GM19035 (cell line): ENCODE measurements at regions not wholly inside any gene's neighbourhood (a gene's known extent, or its start where the extent isn't known, plus 50 kb on each side); places are given as distances from the start of the nearest gene placed in this dataset.

Experiments used
- ATAC-seq: cut with Tn5 transposase; IDR thresholded peaks from one replicate; pipeline ENCODE4 v1.9.1; 2021; ENCODE audit not compliant: unreplicated experiment

DNA sequence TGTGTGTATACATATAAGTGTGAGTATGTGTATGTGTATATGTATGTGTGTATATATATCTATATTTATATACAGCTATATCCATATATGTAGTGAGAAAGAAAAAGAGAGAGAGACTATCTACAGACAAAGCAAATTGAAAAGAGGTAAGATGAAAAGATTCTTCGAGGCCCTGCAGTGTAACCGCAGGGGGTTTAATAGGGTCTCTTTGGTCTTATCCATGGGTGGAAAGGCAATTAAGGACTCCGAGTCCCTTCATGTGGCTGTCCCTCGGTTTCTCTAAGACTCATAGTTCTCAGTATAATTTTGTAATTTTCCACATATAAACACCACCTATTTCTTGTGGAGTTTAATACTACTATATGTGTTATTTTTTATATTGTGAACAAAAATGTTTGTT, 50.6 kb upstream of the JAZF1 start:
- no peak for ATAC-seq

GRCh38 chr7:28236560-28236959, 56.0 kb upstream of the JAZF1 start:
- ATAC-seq: no peak

DNA sequence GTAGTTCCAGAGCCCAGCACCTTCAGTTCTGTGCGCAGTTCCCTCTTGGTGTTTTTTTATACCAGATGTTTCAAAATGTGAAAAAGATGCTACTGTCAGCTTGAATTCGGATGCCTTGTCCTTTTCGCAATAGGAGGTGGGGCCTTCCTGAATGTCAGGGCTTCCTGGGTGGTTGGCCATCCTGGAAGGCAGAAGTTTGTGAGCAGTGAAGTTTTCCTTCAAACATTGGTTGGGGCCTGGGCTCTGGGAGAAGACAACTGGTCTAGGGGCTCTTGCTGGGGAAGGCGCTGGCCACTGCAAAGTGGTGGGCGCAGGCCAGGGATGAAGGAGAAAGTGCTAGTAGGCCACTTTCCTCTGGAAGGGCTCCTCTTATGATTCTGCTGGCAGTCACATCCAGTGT, 56.8 kb upstream of the JAZF1 start:
- no peak for ATAC-seq

GRCh38 chr7:28239823-28240204, 59.2 kb upstream of the JAZF1 start:
- ATAC-seq: no peak

- no peak for ATAC-seq
Measured at GRCh38 chr7:28240481-28240880, 59.9 kb upstream of the JAZF1 start.

DNA sequence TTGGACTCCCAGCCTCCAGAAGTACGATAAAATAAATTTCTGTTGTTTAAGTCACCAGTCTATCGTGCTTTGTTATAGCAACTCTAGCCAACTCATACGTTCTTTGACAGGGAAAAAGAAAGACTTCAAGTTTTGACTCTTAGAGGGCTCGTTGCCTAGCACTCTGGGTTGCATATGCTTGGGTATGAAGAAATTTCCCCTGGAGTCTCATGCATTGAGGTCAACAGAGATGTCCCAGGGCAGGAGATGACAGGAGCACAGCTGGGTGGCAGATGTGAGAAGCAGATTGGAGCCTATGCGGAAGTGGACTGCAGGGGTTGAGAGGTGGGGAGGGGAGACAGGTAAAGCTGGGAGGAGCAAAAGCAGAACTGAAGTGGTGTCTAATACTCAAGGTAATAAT, 63.3 kb upstream of the JAZF1 start:
- ATAC-seq: no peak

DNA sequence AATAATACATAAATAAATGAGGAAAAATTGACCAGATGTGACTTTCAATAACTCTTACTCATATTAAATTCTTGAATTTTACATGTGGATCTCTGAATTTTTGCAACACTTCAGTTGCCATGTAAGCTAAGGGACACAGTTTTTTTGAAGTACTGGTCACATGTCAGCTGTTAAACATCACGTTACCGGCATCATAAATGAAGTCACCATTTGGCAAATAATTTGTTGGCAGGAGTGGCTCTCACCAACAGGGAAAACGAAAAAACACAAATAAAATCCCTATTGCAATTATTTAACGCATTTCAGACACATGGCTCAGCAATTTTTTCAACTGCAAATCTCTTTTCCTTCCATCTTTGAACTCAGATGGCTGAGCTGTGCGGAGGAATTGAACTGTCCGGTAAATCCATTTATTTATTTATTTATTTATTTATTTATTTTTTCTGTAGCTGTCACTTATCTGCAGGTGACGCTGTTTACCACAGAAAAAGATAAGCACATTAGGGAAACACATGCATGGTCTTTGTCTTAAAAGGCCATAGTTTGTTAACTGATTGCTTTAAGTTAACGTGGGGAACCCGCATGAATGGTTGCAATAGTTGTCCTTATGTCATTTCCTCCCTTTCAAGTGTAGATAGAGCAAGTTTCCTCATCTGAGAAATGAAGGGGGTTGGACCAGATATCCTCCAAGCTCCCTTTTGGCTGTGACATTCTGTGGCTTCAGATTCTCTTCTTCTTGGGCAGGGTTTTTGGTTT, 64.7 kb upstream of the JAZF1 start:
- no peak for ATAC-seq

- ATAC-seq: no peak
Measured at GRCh38 chr7:28246921-28247461, 66.4 kb upstream of the JAZF1 start.

GRCh38 chr7:28258240-28258639, 77.6 kb upstream of the JAZF1 start:
- no peak for ATAC-seq

DNA sequence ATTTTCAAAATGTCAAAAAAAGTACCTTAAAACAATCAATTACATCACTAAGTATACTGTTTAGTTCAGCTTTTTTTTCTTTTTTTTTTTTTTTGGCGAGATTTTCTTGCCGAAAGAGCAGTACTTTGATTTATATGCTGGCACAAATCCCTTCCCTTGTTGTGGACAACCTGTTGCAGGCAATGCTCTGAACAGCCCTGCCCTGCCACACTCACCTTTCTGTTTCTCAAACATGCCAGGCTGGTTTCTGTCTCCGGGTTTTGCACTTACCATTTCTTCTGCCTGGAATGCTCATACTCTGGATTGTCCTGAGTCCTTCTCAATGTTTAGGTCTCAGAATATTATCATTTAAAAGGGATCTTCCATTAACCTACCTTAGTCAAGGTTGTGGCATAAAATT, 80.4 kb upstream of the JAZF1 start:
- ATAC-seq: no peak

DNA sequence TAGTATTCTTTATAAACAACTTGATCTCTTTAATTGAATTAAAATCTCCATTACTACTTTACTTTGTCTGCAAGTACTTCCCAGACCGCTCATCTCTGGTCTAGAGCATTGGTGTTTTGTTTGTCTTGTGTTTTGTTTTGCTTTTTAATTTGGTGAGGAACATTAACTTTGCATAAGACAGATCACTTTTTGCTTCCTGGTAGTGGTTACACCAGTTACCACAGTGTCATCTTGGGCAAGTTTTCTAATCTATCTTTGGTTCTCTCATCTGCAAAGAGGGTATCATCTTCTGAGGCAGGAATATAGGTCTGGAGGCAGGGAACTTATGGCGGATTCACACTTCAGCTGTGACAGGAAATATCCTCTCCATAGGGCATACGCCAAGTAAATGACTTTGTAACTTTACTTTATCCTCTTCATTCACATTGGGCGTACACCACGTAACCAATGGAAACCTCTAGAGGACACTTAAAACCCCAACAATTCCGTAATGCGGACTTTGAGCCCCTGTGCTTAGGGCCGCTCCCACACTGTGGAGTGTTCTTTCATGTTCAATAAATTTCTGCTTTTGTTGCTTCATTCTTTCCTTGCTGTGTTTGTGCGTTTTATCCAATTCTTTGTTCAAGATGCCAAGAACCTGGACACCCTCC, 83.2 kb upstream of the JAZF1 start:
- no peak for ATAC-seq

GRCh38 chr7:28266402-28266801, 85.8 kb upstream of the JAZF1 start:
- ATAC-seq: no peak

- no peak for ATAC-seq
Measured at GRCh38 chr7:28267012-28267411, 86.4 kb upstream of the JAZF1 start.

DNA sequence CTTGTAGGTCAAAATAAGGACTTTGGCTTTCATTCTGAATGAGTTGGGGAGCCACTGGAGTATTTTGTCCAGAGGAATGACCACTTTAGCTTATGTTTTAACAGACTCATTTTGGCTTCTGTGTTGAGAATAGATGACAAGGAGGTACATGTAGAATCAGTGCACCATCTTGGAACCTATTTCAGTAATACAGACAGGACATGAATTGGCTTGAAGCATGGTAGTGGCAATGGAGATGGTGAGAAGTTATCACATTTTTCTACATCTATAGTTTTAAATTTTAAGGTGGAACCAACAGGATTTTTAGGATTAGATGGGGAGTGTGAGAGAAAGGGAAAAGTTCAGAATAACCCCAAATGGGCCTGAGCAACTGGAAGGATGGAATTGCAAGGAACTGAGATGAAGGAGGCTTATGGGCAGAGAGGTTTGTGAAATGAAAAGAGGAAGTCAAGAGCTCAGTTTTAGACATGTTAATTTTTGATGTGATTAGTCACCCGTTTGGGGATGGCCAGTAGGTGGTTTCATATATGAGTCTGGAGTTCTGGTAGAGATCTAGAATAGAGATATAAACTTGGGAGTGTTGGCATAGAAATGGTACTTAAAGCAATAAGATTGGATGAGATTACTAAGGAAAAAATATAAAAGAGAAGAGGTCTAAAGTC, 89.2 kb upstream of the JAZF1 start:
- no peak for ATAC-seq

DNA sequence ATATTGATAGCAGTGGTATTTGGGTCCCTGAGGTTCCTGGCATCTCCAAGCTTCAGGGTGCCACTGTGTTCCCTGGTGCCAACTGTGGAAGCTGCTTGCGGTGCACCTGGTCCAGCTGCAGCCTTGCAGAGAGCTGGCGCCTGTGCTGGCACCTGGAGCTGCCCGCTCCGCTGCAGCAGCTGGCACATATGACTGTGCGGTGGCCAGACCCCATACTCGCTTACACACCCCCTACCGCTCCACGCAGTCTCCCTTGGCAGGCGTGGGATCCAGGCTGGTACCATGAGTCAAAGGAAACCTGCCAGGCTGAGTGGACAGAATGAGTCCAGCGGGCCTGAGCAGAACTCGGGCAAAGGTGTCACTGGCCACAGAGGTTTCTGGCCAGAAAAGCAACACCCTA, 89.9 kb upstream of the JAZF1 start:
- ATAC-seq: no peak

DNA sequence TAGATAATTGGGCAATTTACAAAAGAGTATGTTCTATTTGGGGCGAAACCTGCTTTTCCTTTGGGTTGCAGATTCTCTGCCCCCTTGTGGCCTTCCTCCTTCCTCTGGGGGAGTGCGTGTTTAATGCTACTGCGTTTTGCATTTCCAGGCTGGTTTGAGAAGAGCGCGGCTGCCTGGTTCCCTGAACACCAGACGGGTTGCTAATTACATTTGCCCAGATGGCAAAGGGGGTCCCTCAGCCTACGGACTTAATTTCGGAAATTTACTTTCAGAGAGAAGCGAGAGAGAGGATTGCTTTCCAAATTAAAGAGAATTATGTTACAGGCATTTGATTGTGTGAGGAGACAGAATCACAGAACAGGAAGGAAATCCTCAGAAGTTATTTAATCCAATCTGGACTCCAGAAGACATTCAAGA, 91.9 kb upstream of the JAZF1 start:
- ATAC-seq: no peak

- ATAC-seq: no peak
Measured at GRCh38 chr7:28276298-28276697, 95.7 kb upstream of the JAZF1 start.

DNA sequence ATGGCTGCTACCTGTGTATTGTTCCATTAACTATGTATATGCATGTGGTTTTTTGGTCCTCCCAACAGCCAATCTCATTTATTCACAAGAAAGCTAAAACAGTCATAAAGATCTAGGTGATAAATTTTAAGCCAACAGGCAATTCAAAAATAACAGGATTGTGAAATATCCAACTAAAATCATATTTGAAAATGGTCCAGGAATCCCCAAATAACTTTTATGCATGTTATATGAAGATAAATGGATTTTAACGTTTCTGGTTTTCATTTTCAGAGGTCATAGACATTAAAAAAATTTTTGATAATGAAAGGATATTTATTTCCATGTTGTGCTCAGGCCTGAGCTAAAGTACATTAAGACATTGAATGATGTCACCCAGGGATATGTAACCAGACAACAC, 96.8 kb upstream of the JAZF1 start:
- ATAC-seq: no peak

- ATAC-seq: no peak
Measured at GRCh38 chr7:28277958-28278357, 97.4 kb upstream of the JAZF1 start.

GRCh38 chr7:28280516-28280915, 99.9 kb upstream of the JAZF1 start:
- ATAC-seq: no peak

DNA sequence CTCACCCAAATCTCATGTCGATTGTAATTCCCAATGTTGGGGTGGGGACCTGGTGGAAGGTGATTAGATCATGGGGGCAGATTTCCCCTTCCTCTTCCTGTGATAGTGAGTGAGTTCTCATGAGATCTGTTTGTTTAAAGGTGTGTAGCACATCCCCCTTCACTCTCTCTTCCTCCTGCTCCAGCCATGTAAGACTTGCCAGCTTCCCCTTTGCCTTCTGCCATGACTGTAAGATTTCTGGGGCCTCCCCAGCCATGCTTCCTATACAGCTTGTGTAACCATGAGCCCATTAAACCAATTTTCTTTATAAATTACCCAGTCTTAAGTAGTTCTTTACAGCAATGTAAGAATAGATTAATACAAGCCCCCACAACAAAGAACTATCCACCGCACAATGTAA, 109.9 kb upstream of the JAZF1 start:
- ATAC-seq: no peak

DNA sequence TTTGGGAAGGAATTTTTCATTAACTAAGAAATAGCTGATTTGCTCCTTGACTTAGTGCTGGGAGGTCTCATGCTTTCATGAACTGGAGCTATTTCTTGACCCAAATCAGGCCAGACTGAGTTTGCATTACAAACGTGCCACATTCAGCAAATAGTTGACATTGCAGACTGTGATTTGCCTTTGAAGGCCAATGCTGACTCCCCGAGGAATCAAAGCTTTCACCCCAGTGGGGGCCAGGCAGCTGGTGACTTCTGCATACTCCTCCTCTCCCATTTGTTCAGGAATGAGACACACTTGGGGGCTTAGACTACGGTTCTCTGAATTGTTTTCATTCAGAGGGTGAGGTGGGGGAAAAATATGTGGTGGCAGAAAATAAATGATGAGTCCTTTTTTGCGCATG, 111.0 kb upstream of the JAZF1 start:
- ATAC-seq: no peak
